HepG2 (cell line): ENCODE measurements at regions not wholly inside any gene's neighbourhood (a gene's known extent, or its start where the extent isn't known, plus 50 kb on each side); places are given as distances from the start of the nearest gene placed in this dataset.

Source experiments
- ATAC-seq: fragments of 200-7000 bp; cut with Tn5 transposase; 3 replicates; pipeline ENCODE4 v1.9.1; 2020; ENCODE audit warnings: mild to moderate bottlenecking, moderate library complexity
- BruUV-seq: library from RNA; stranded (reverse); fragments of 400-500 nt; replicated peaks from 2 replicates; lab custom pipeline; 2021; lab: Mats Ljungman, UMichigan
- CTCF ChIA-PET: fragments of 300-600 bp; formaldehyde crosslinking; extraction: SDS; loops from one replicate; lab custom pipeline; 2021; ENCODE audit warnings: low total read pairs, inconsistent platforms, low intra/inter-chr PET ratio; lab: Yijun Ruan, JAX
- POLR2A ChIA-PET: fragments of 350-600 bp; sonication (Branson Sonifier 250); formaldehyde crosslinking; loops from one replicate; lab custom pipeline; 2020; ENCODE audit warnings: antibody characterized with exemption, inconsistent platforms; lab: Yijun Ruan, JAX
- DNase-seq: peaks from one replicate; pipeline ENCODE4 v3.0.0-alpha.2; 2015; ENCODE audit warnings: low spot score
- FAIRE-seq: peaks from 3 replicates; lab custom pipeline; 2011; peaks lifted over from hg19 to GRCh38; lab: Jason Lieb, UNC
- H2AFZ ChIP-seq: one replicate; pipeline ENCODE4 v1.6.1; 2011; ENCODE audit warnings: low read length, inconsistent platforms
- H3K27ac ChIP-seq: fragments of 300-600 bp; 3 replicates; pipeline ENCODE4 v1.8.0; 2011; ENCODE audit warnings: mixed run types, mild to moderate bottlenecking, mixed read lengths, low read length, inconsistent platforms; ENCODE audit not compliant: insufficient read depth; ENCODE audit errors: extremely low read length
- H3K27me3 ChIP-seq, 2 experiments: fragments of 200-600 bp in 1 of 2; 2 replicates in 1 of 2; 3 replicates in 1 of 2; pipeline versions ENCODE4 v1.6.0 to v1.8.0; 2011; ENCODE audit warnings: low read length in 2 of 2, mild to moderate bottlenecking in 2 of 2, moderate library complexity in 2 of 2, inconsistent platforms in 1 of 2; ENCODE audit not compliant: insufficient read depth in 2 of 2, control insufficient read depth in 1 of 2
- H3K36me3 ChIP-seq, 2 experiments: fragments of 200-600 bp in 1 of 2; replicated peaks in 1 of 2; 2 replicates in 1 of 2; 3 replicates in 1 of 2; pipeline versions ENCODE4 v1.5.1 to v1.8.0; 2011; ENCODE audit warnings: low read length in 2 of 2, inconsistent platforms in 1 of 2; ENCODE audit not compliant: insufficient read depth in 2 of 2, control insufficient read depth in 1 of 2
- H3K4me1 ChIP-seq: 2 replicates; pipeline ENCODE4 v1.5.1; 2012; ENCODE audit warnings: low read length, inconsistent platforms; ENCODE audit not compliant: insufficient read depth
- H3K4me2 ChIP-seq: 2 replicates; pipeline ENCODE4 v1.6.0; 2011; ENCODE audit warnings: low read depth, low read length, inconsistent platforms
- H3K4me3 ChIP-seq, 3 experiments: fragments of 200-600 bp in 1 of 3; sonication (generic), shearing (Covaris generic) in 1 of 3; replicated peaks in 1 of 3; 2 replicates each; pipeline ENCODE4 v1.5.1; 2011 to 2016; ENCODE audit warnings: low read length in 3 of 3, inconsistent platforms in 2 of 3, low read depth in 2 of 3, mild to moderate bottlenecking in 2 of 3, control low read depth in 1 of 3, mixed read lengths in 1 of 3; ENCODE audit not compliant: insufficient read depth in 1 of 3
- H3K79me2 ChIP-seq: one replicate; pipeline ENCODE4 v1.6.1; 2011; ENCODE audit warnings: low read length, inconsistent platforms; ENCODE audit not compliant: insufficient read depth
- H3K9ac ChIP-seq: 2 replicates; pipeline ENCODE4 v1.6.0; 2011; ENCODE audit warnings: mild to moderate bottlenecking, low read depth, low read length, inconsistent platforms; ENCODE audit not compliant: insufficient read depth
- H3K9me3 ChIP-seq: 2 replicates; pipeline ENCODE4 v1.5.1; 2012; ENCODE audit warnings: mild to moderate bottlenecking, low read length
- H4K20me1 ChIP-seq: 2 replicates; pipeline ENCODE4 v1.6.0; 2011; ENCODE audit warnings: inconsistent platforms, mild to moderate bottlenecking, low read length, moderate library complexity; ENCODE audit not compliant: insufficient read depth
- HNRNPLL ChIP-seq: fragments of 200-400 bp; formaldehyde crosslinking; IDR thresholded peaks from 2 replicates; pipeline ENCODE4 v1.6.1; 2017; ENCODE audit warnings: mild to moderate bottlenecking, low read depth, low read length; ENCODE audit not compliant: poor library complexity, severe bottlenecking
- KAT8 ChIP-seq: IDR thresholded peaks from 2 replicates; pipeline ENCODE4 v1.6.1; 2016; ENCODE audit warnings: missing genetic modification reagents, missing compliant biosample characterization
- SALL2 ChIP-seq: sonication (generic); formaldehyde crosslinking; IDR thresholded peaks from 2 replicates; pipeline ENCODE4 v1.8.1; 2023; ENCODE audit warnings: mild to moderate bottlenecking, missing genetic modification reagents, inconsistent platforms
- WGBS: methylation state at CpG from one replicate; pipeline ENCODE4 v1.1.6; 2017; ENCODE audit warnings: low lambda C conversion rate; 5-methylcytosine and 5-hydroxymethylcytosine counted together
- in situ Hi-C: cut with HindIII; loops from 2 replicates; pipeline ENCODE4 v1.10.0; 2017; ENCODE audit warnings: low pct_unique_long_range_greater_than_20kb; ENCODE audit not compliant: extremely low pct_ligation_motif_present
- intact Hi-C: fragments of 100-400 bp; cut with micrococcal nuclease; formaldehyde crosslinking; loops from one replicate; pipeline ENCODE4 v1.10.0; 2022; ENCODE audit not compliant: unreplicated experiment
- TF ChIP-seq, protein P1 (sequence below): sonication (generic); formaldehyde crosslinking; IDR thresholded peaks from 2 replicates; pipeline ENCODE4 v1.8.1; 2023; ENCODE audit warnings: mild to moderate bottlenecking, missing genetic modification reagents
- TF ChIP-seq, protein P2 (sequence below): fragments of 450-650 bp; IDR thresholded peaks from 2 replicates; pipeline ENCODE4 v1.6.1; 2017
- TF ChIP-seq, protein P3 (sequence below): sonication (generic); formaldehyde crosslinking; IDR thresholded peaks from 2 replicates; pipeline ENCODE4 v1.4.0; 2020; ENCODE audit warnings: mild to moderate bottlenecking, missing genetic modification reagents

DNA sequence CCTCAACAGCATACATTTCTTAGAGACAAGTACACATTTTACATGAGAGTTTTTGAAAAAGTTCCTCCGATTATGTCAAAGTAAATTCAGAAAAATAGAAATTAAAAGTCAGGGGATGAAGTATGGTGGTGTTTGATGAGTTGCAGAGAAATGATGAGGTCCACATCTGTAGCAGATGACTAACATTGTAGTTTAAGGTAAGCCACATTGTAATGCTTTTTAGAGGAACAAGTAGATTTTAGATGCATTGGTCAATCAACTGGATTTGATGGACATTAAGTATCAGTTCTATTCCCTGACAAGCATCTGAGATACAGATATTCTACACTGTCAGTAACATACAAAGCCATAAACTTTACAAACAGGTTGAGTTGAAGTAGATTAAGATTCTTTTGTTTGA lies 402.4 kb upstream of the RORB start (continued):
- TF ChIP-seq, protein P1, sequence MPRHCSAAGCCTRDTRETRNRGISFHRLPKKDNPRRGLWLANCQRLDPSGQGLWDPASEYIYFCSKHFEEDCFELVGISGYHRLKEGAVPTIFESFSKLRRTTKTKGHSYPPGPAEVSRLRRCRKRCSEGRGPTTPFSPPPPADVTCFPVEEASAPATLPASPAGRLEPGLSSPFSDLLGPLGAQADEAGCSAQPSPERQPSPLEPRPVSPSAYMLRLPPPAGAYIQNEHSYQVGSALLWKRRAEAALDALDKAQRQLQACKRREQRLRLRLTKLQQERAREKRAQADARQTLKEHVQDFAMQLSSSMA: no peak
- TF ChIP-seq SALL2 (CRISPR knock-in tag): no peak

DNA sequence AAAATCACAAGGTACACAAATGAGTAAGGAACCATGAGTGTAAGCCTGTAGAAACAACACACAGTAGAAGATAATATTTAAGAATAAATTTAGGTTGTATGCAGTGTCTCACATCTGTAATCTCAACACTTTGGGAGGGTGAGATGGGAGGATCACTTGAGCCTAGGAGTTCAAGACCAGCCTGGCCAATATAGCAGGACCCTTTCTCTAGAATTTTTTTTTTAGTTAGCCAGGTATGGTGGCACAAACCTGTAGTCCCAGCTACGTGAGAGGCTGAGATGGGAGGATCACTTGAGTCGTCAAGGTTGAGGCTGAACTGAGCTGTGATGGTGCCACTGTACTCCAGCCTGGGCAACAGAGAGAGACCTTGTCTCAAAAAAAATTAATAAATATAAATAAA lies 401.2 kb upstream of the RORB start:
- ATAC-seq (no peak), DNase-seq (no peak), FAIRE-seq (no peak)
- no peaks in the 10 kb centered on the region for H3K9me3 ChIP-seq
- H3K4me1 ChIP-seq: no peaks in the 10 kb centered on the region
- no peaks in the 10 kb centered on the region for H3K27me3 ChIP-seq
- no peak overlapping the region for H3K4me2 ChIP-seq
- H3K79me2 ChIP-seq: no peaks in the 10 kb centered on the region
- TF ChIP-seq KAT8: no peak
- TF ChIP-seq, protein P2, sequence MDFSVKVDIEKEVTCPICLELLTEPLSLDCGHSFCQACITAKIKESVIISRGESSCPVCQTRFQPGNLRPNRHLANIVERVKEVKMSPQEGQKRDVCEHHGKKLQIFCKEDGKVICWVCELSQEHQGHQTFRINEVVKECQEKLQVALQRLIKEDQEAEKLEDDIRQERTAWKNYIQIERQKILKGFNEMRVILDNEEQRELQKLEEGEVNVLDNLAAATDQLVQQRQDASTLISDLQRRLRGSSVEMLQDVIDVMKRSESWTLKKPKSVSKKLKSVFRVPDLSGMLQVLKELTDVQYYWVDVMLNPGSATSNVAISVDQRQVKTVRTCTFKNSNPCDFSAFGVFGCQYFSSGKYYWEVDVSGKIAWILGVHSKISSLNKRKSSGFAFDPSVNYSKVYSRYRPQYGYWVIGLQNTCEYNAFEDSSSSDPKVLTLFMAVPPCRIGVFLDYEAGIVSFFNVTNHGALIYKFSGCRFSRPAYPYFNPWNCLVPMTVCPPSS: no peak
- TF ChIP-seq, protein P3, sequence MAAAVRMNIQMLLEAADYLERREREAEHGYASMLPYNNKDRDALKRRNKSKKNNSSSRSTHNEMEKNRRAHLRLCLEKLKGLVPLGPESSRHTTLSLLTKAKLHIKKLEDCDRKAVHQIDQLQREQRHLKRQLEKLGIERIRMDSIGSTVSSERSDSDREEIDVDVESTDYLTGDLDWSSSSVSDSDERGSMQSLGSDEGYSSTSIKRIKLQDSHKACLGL (CRISPR knock-in tag): no peak
- TF ChIP-seq HNRNPLL: no peak
- H3K36me3 ChIP-seq: no peaks in the 10 kb centered on the region
- intact Hi-C loops: no loop called here
- no peaks in the 10 kb centered on the region for H4K20me1 ChIP-seq
- CTCF ChIA-PET: no interaction called here
- 53% methylated on average over 2 of the region's 2 CpGs for WGBS
- POLR2A ChIA-PET: no interaction called here
- no peak overlapping the region for H3K9ac ChIP-seq
- no peak overlapping the region for H2AFZ ChIP-seq
- no TSS peak for BruUV-seq
- in situ Hi-C loops: no loop called here
- H3K4me3 ChIP-seq: no peak overlapping the region
- no peak overlapping the region for H3K27ac ChIP-seq
